GM18511 (cell line): ENCODE measurements at regions not wholly inside any gene's neighbourhood (a gene's known extent, or its start where the extent isn't known, plus 50 kb on each side); places are given as distances from the start of the nearest gene placed in this dataset.

ENCODE experiments used
- ATAC-seq: cut with Tn5 transposase; IDR thresholded peaks from one replicate; pipeline ENCODE4 v1.9.1; 2021; ENCODE audit warnings: mild to moderate bottlenecking, moderate library complexity; ENCODE audit not compliant: unreplicated experiment

GRCh38 chr1:47572731-47573430 lies 135.0 kb downstream of the FOXD2 start:
- no peak for ATAC-seq

GRCh38 chr1:47574451-47575165 lies 136.8 kb downstream of the FOXD2 start:
- no peak for ATAC-seq

DNA sequence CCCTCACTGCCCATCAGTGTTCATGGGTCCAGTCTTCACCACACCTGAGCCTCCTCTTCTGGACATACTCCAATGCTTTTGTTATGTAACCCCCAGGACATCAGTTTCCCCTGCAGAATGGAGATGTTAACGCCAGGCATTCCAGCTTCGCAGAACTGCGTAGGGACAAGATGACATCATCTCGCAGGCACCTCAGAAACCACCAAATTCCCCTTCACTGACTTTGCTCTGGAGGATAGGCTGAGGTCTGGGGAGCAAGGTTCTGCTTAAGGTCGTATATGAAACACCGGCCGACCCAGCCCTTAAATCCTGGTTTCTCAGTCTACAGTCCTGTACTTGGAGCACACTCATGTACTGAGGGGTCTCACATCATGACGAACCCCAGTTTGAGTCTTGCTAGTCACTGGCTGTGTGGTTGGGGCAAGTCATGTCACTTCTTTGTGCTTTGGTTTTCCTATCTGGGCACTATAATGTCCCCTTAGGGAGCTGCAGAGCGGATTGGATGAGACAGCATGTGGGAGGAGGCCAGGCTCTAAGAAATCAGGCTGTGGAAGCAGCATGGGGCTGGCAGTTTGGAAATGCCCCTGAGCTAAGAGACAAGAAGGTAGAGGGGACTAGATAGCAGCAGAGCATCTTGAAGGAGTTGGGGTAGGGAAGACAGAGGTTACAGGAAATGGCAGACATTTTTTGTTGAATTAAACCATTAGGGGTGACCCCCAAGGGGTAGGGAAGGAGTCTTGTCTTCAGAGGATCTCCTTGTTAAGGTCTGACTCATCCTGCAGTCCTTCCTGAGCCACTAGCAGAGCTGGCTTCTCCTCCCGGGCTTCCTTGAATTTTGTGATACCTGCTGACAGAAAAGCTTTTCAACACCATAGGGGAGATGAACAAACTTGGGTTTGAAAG lies 138.3 kb downstream of the FOXD2 start:
- no peak for ATAC-seq

DNA sequence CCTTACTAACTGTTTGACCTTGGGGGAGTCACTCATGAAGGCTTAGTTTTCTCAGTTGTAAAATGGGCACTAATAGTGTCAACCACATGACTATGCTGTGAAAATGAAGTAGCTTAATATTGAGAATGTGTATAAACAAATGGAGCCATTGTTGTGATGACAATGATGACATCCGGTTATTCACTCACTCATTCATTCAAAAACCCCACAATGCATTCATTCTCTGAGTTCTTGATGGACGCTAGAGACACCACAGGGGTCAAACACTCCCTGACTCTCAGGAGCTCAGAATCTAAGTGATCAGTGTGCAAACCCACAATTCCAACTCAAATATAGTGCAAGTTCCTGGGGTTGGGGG lies 138.9 kb downstream of the FOXD2 start:
- no peak for ATAC-seq

DNA sequence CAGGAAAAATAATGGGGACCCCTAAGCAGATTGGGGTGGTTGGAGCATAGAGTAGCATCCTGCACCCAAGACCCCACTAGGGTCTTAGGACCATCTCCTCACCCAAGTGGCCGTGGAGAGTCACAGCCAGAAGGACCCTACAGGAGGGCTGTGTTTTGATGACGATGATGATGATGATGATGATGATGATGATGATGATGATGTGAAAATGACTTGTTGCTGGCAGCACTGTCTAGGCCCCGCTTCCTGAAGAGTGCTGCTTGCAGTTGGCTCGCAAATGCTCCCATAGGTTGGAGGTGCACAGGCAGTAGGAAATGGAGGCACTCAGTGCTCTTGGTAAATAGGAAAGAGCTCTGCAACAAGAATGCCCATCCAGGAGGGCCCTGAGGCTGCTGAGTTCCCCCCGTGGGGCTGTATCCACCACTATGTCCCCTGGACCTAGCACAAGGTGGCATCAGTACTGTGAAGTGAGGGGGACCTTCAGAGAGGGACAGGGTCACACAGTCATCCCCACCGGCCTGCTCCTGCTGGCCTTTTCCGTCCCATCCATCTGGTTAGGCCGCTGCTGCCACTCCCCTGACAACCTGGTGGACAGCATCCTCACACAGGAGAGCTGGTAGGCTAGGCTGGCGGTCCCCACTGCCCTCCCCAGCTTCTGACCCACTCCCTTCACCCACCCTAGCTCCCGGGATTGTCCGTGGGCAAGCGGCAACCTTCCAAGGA lies 139.6 kb downstream of the FOXD2 start:
- ATAC-seq: no peak

GRCh38 chr1:47578026-47578720 lies 140.3 kb downstream of the FOXD2 start:
- ATAC-seq: no peak

DNA sequence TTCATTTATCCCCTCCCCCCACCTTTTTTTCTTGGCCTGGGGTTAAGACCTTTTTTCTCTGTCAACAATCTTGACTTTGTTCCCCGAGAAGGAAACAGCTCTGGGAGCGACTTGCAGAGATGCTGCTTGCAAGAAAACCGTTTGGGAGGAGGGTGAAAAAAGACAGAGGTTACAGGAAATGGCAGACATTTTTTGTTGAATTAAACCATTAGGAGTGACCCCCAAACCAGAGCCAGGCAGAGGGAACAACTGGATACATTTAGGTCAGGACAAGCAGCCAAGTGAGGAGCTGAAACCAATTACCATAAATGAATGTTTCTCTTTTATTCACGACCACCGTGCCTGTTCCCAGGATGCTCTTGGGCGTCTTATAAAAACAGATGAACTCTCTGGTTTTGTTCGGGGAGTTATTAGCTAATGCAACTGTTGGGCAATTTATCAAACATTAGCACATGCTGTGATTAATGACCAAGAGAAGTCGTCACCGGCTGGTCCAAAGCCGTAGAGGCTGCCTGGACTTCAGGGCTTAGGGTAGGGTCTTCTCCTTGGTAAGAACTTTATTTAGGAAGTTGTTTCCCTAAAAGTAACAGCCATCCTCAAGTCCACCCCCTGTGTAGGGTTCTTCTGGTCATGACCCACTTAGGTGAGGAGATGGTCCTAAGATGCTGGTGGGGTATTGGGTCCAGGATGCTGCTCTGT lies 141.0 kb downstream of the FOXD2 start:
- no peak for ATAC-seq

- no peak for ATAC-seq
These were observed 142.0 kb downstream of the FOXD2 start for GRCh38 chr1:47579809-47580208.

DNA sequence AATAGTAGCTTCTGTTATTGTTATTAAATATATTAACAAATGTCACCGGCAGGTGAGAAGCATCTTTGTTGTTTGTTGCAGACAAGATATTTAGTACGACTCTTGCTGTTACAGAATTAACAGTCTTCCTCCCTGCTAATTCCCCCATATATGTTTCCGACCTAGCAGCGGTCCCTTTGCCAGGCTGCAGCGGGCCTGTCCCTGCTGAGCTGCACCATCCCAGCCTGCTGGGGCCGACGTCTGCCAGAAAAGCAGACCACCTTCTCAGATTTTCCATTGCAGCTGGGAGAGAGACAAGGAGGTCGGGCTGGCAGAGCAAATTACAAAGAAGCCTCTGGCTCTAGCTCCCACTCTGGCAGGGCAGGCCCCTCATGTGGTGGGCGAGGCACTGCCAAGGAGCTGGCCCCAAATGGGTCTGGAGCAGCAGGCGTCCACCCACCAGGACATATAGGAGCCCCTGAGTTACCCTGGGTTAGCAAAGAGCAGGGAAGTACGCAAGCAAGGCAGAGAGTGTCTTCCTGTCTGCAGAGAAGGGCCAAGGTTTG lies 142.7 kb downstream of the FOXD2 start:
- no peak for ATAC-seq

GRCh38 chr1:47582891-47583608 lies 145.2 kb downstream of the FOXD2 start:
- no peak for ATAC-seq

DNA sequence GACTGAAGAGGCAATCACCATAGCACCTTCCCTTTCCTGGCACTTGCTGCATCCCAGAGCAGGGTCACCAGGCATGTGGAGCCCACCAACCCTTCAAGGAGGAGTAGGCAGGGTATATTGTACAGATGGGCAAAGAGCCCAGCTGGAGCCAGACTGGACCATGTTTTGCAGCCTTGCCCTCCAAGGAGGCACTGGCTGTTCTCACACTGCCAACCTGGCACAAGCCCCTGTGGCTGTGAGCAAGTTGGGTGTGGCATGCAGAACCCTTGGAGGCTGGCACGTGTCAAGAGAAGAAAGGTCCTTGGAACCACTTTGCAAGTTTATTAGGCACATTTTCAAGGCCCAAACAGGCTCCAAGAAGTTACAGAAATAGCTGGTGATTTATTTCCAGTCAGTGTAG lies 146.4 kb downstream of the FOXD2 start:
- no peak for ATAC-seq

GRCh38 chr1:47585141-47585902 lies 147.5 kb downstream of the FOXD2 start:
- ATAC-seq: no peak

- no peak for ATAC-seq
These were observed 150.2 kb downstream of the FOXD2 start for GRCh38 chr1:47587891-47588582.

DNA sequence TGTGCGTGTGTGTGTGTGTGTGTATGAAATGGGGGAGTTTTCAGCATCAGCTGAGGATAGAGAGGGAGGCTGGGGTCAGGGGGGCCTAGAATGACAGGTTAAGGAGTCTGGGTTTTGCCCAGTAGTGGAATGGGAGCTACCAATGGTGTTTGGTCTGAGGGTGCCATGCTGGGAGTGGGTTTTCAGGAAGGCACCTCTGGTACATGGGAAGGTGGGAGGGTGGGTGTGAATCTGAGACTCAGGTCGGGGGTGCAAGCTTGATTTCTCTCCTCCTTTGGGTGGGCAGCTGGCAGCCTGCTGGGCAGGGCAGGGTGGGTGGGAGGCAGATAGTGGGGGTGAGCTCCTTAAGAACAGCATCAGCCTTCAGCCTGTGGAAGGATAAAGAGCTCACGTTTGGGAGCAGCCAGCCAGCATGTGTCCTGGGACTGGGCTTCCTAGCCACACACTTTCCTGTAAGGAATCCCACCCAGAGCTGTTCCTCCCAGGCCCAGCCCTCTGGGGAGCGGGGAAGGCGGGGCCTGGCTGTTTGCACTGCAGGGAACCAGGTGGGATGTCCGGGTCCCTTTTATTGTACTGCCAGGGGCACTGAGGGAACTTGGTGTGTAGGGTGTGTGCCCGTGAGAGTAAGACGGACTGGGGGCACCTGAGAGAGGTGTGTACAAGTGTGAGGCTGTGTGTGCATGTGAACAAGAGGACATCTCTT lies 152.8 kb downstream of the FOXD2 start:
- ATAC-seq: no peak

DNA sequence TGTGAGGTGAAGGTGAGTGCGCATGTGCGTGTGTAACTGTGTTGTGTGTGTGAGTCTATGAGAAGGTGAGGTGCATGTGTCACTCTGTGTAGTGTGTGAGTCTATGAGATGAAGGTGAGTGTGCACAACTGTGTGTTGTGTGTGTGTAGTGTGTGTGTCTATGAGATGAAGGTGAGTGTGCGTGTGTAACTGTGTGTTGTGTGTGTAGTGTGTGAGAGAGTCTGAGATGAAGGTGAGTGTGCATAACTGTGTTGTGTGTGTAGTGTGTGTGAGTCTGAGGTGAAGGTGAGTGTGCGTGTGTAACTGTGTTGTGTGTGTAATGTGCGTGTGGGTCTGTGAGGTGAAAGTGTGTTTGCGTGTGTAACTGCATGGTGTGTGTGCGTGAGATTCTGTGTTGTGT lies 154.0 kb downstream of the FOXD2 start:
- no peak for ATAC-seq

DNA sequence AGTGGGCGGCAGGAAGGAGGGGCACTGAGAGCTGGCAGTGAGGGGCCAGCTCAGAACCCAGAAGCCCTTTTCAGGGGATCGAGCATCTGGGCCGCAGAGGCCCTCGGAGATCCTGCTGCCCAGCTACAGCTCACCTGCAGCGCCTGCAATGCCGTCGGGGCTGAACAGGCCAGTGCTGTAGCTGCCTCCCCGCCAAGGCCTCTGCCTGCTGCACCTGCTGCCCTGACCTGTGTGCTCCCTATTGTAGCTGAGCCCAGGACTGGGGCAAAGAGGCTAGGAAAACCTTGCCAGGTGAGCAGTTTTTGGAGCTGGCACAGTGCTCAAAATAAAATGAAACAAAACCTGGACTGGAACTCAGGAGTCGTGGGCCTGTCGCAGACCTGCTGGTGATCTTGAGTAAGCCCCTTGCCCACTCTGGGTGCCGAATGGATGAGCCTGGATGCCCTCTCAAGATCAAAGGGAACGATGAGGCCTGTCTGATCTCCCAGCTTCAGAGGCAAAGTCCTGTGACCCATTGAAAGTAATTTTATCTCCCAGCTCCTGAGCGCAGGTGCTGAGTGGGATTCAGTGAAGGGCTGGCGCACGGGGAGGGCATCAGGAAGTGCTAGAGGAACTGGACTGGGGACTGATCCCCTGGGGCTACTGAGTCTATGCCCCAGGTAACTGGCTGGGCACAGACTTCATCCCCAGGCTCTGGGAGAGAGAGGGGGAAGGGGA lies 154.6 kb downstream of the FOXD2 start:
- ATAC-seq: no peak
